Tibial nerve (tissue), 4 donors: ENCODE measurements at regions not wholly inside any gene's neighbourhood (a gene's known extent, or its start where the extent isn't known, plus 50 kb on each side); places are given as distances from the start of the nearest gene placed in this dataset.

Experiments
- CTCF ChIP-seq, 5 experiments: fragments of 200-600 bp in 3 of 5; fragments of 450-650 bp in 2 of 5; sonication (generic) in 3 of 5; IDR thresholded peaks; one replicate each; pipeline ENCODE4 v1.5.1; 2016 to 2019; ENCODE audit warnings: antibody characterized with exemption in 5 of 5, mild to moderate bottlenecking in 3 of 5, moderate library complexity in 2 of 5
- EP300 ChIP-seq, 2 donors: sonication (generic); formaldehyde crosslinking; IDR thresholded peaks; one replicate each; pipeline ENCODE4 v1.6.1; 2017; ENCODE audit warnings: antibody characterized with exemption in 2 of 2, mild to moderate bottlenecking in 1 of 2
- POLR2A ChIP-seq, 2 donors: fragments of 450-650 bp; IDR thresholded peaks; one replicate each; pipeline ENCODE4 v1.6.1; 2017; ENCODE audit warnings: antibody characterized with exemption in 2 of 2, mild to moderate bottlenecking in 2 of 2, moderate library complexity in 2 of 2

DNA sequence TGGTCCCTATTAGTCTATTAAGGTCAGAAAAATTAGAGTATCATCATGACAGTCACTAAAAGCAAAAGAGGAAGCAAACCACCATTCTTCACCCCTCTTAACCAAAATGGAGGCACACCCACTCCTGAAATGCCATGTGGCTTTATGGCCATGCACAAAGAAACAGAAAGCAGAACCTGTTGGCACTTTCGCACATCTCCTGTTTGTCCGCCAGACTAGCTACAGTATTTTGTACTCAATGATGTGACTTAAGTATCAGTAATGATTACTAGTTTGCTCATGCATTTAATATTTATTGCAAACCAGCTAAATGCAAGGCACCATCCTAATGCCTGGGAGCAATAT lies 70.2 kb upstream of the GNAO1 start:
- TF ChIP-seq POLR2A (IDR thresholded peaks at IDR 0.05): no peak
- no peak for TF ChIP-seq EP300 (IDR thresholded peaks at IDR 0.05)
- TF ChIP-seq CTCF (IDR thresholded peaks at IDR 0.05): no peak
